WTC11 (cell line): ENCODE measurements at regions not wholly inside any gene's neighbourhood (a gene's known extent, or its start where the extent isn't known, plus 50 kb on each side); places are given as distances from the start of the nearest gene placed in this dataset.
A peak's percentile ranks its signal among the peaks of the same experiment; 100 is the strongest.

Experiments used
- ATAC-seq: fragments of 200-7000 bp; cut with Tn5 transposase; 2 replicates; pipeline ENCODE4 v1.10.0; 2021; ENCODE audit warnings: mild to moderate bottlenecking, moderate library complexity
- CTCF ChIA-PET: fragments of 300-600 bp; sonication (Branson Sonifier 250); formaldehyde crosslinking; loops from one replicate; lab custom pipeline; 2021; ENCODE audit warnings: antibody characterized with exemption; lab: Charles Lee
- POLR2A ChIA-PET: fragments of 350-600 bp; sonication (Branson Sonifier 250); formaldehyde crosslinking; loops from one replicate; lab custom pipeline; 2021; ENCODE audit warnings: antibody characterized with exemption; lab: Charles Lee
- DNase-seq: peaks from one replicate; pipeline ENCODE4 v3.0.0; 2021; ENCODE audit warnings: low spot score
- H3K27ac Mint-ChIP-seq: 2 replicates; pipeline ENCODE4 v1.8.0; 2021; ENCODE audit warnings: mixed read lengths
- H3K27me3 Mint-ChIP-seq: 2 replicates; pipeline ENCODE4 v1.8.0; 2021; ENCODE audit warnings: low read depth, mild to moderate bottlenecking, moderate library complexity, mixed read lengths
- H3K36me3 Mint-ChIP-seq: 2 replicates; pipeline ENCODE4 v1.8.0; 2021; ENCODE audit warnings: mixed read lengths
- H3K4me1 Mint-ChIP-seq: 2 replicates; pipeline ENCODE4 v1.8.0; 2022; ENCODE audit warnings: mixed read lengths
- H3K4me3 Mint-ChIP-seq: 2 replicates; pipeline ENCODE4 v1.8.0; 2021; ENCODE audit warnings: mild to moderate bottlenecking, moderate library complexity, mixed read lengths
- H3K9me3 Mint-ChIP-seq: 2 replicates; pipeline ENCODE4 v1.8.0; 2021; ENCODE audit warnings: mixed read lengths
- ATF1 ChIP-seq: sonication (generic); formaldehyde crosslinking; IDR thresholded peaks from 2 replicates; pipeline ENCODE4 v1.8.1; 2023; ENCODE audit warnings: mild to moderate bottlenecking, moderate library complexity, missing genetic modification reagents
- CBFB ChIP-seq: sonication (generic); formaldehyde crosslinking; IDR thresholded peaks from 2 replicates; pipeline ENCODE4 v1.8.1; 2022; ENCODE audit warnings: mild to moderate bottlenecking, low read depth, missing genetic modification reagents
- CREB1 ChIP-seq: sonication (generic); formaldehyde crosslinking; IDR thresholded peaks from 2 replicates; pipeline ENCODE4 v1.8.0; 2023; ENCODE audit warnings: mild to moderate bottlenecking, missing genetic modification reagents
- HMGA2 ChIP-seq: fragments of 250-450 bp; sonication (Bioruptor Pico); IDR thresholded peaks from 2 replicates; pipeline ENCODE4 v1.4.0; 2021; ENCODE audit warnings: mild to moderate bottlenecking, moderate library complexity
- JAZF1 ChIP-seq: fragments of 250-450 bp; sonication (Bioruptor Pico); IDR thresholded peaks from 2 replicates; pipeline ENCODE4 v1.9.0; 2021; ENCODE audit warnings: moderate library complexity, mild to moderate bottlenecking, inconsistent platforms
- JUN ChIP-seq: sonication (generic); formaldehyde crosslinking; IDR thresholded peaks from 2 replicates; pipeline ENCODE4 v1.8.0; 2023; ENCODE audit warnings: mild to moderate bottlenecking, missing genetic modification reagents
- OVOL2 ChIP-seq: fragments of 250-450 bp; sonication (Bioruptor Pico); IDR thresholded peaks from 2 replicates; pipeline ENCODE4 v1.9.0; 2021; ENCODE audit warnings: mild to moderate bottlenecking, borderline replicate concordance
- PRRX2 ChIP-seq: fragments of 250-450 bp; sonication (Bioruptor Pico); IDR thresholded peaks from 2 replicates; pipeline ENCODE4 v1.8.0; 2021; ENCODE audit warnings: mild to moderate bottlenecking
- RELA ChIP-seq: sonication (generic); formaldehyde crosslinking; IDR thresholded peaks from 2 replicates; pipeline ENCODE4 v1.8.1; 2022; ENCODE audit warnings: missing genetic modification reagents, mild to moderate bottlenecking, borderline replicate concordance
- SOX15 ChIP-seq: fragments of 250-450 bp; sonication (Bioruptor Pico); IDR thresholded peaks from 2 replicates; pipeline ENCODE4 v1.9.0; 2021; ENCODE audit warnings: mild to moderate bottlenecking
- ZNF121 ChIP-seq: sonication (generic); formaldehyde crosslinking; IDR thresholded peaks from 2 replicates; pipeline ENCODE4 v1.8.0; 2023; ENCODE audit warnings: missing genetic modification reagents
- ZNF671 ChIP-seq: fragments of 250-450 bp; sonication (Bioruptor Pico); IDR thresholded peaks from 2 replicates; pipeline ENCODE4 v1.8.0; 2021; ENCODE audit warnings: mild to moderate bottlenecking
- TF ChIP-seq, protein P1 (sequence below): fragments of 250-450 bp; sonication (Bioruptor Pico); IDR thresholded peaks from 2 replicates; pipeline ENCODE4 v1.9.0; 2021; ENCODE audit warnings: mild to moderate bottlenecking, borderline replicate concordance
- TF ChIP-seq, protein P2 (sequence below): sonication (generic); formaldehyde crosslinking; IDR thresholded peaks from 2 replicates; pipeline ENCODE4 v1.8.1; 2023; ENCODE audit warnings: mild to moderate bottlenecking, missing genetic modification reagents, borderline replicate concordance
- TF ChIP-seq, protein P3 (sequence below): fragments of 200-600 bp; IDR thresholded peaks from 2 replicates; pipeline ENCODE4 v1.8.0; 2022; ENCODE audit warnings: antibody characterized with exemption
- TF ChIP-seq, protein P4 (sequence below): sonication (generic); formaldehyde crosslinking; IDR thresholded peaks from 2 replicates; pipeline ENCODE4 v1.8.1; 2023; ENCODE audit warnings: mild to moderate bottlenecking, missing genetic modification reagents
- TF ChIP-seq, protein P5 (sequence below): fragments of 250-450 bp; sonication (Bioruptor Pico); IDR thresholded peaks from 2 replicates; pipeline ENCODE4 v1.8.0; 2021; ENCODE audit warnings: mild to moderate bottlenecking
- TF ChIP-seq, protein P6 (sequence below): sonication (generic); formaldehyde crosslinking; IDR thresholded peaks from 2 replicates; pipeline ENCODE4 v1.8.1; 2022; ENCODE audit warnings: low read depth, mild to moderate bottlenecking, moderate library complexity, missing genetic modification reagents, borderline replicate concordance

DNA sequence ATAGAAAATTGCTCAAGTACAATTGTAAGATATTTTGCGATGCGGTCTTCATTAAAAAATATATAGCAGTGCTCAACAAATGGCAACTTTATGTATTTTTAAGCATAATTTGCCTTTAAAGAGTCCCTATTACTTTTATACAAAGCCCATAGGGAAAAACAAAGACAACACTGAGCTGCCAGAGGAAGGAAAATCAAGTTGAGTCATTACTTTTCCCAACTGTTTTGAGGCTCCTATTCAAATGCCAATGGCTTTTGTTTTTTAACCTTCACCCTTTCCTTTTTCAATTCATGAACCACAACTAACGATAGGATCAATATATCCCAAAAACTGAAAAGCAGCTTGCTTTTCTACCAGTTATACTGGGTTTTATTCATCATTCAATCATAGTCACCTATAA, 157.6 kb upstream of the PLEKHA5 start:
- no peak overlapping the region; the same call in 1 of the 2 replicates for H3K4me3 Mint-ChIP-seq
- H3K9me3 Mint-ChIP-seq: peaks cover 20% of the 10 kb centered on the region
- H3K27me3 Mint-ChIP-seq: no peaks in the 10 kb centered on the region; the same call in 1 of the 2 replicates
- H3K27ac Mint-ChIP-seq: peak overlapping the region; percentile 17
- TF ChIP-seq OVOL2 (CRISPR knock-in tag): no peak
- no peak for TF ChIP-seq JUN (CRISPR knock-in tag)
- peaks cover 15% of the 10 kb centered on the region for H3K36me3 Mint-ChIP-seq
- ChIA-PET CTCF (no interaction called here), POLR2A (no interaction called here)
- ATAC-seq (peak; percentile 41), DNase-seq (no peak)
- H3K4me1 Mint-ChIP-seq: peaks cover 39% of the 10 kb centered on the region

DNA sequence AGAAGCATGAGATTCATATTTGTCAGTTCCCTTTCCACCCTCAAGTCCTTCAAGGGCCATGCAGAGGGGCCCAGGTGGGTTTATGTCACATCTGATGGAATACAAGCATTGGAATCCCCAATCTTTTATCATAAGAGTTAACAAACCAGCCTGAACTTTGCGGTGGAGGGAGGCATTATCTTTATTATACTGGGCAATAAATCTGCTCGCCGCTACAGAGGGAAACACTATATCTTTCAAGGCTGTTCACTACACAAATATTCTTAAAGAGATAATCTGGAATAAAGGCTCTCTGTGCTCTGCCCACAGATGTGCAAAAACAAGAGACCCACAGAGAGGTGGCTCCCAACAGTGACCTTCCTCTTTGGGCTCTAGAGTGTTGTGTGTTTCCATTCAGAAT, 153.6 kb upstream of the PLEKHA5 start:
- POLR2A ChIA-PET: no interaction called here
- H3K36me3 Mint-ChIP-seq: peaks cover 31% of the 10 kb centered on the region
- peaks cover 49% of the 10 kb centered on the region for H3K4me1 Mint-ChIP-seq
- CTCF ChIA-PET: no interaction called here
- ATAC-seq (no peak), DNase-seq (no peak)
- no peak overlapping the region for H3K4me3 Mint-ChIP-seq
- H3K9me3 Mint-ChIP-seq: peaks cover 34% of the 10 kb centered on the region
- TF ChIP-seq, protein P1, sequence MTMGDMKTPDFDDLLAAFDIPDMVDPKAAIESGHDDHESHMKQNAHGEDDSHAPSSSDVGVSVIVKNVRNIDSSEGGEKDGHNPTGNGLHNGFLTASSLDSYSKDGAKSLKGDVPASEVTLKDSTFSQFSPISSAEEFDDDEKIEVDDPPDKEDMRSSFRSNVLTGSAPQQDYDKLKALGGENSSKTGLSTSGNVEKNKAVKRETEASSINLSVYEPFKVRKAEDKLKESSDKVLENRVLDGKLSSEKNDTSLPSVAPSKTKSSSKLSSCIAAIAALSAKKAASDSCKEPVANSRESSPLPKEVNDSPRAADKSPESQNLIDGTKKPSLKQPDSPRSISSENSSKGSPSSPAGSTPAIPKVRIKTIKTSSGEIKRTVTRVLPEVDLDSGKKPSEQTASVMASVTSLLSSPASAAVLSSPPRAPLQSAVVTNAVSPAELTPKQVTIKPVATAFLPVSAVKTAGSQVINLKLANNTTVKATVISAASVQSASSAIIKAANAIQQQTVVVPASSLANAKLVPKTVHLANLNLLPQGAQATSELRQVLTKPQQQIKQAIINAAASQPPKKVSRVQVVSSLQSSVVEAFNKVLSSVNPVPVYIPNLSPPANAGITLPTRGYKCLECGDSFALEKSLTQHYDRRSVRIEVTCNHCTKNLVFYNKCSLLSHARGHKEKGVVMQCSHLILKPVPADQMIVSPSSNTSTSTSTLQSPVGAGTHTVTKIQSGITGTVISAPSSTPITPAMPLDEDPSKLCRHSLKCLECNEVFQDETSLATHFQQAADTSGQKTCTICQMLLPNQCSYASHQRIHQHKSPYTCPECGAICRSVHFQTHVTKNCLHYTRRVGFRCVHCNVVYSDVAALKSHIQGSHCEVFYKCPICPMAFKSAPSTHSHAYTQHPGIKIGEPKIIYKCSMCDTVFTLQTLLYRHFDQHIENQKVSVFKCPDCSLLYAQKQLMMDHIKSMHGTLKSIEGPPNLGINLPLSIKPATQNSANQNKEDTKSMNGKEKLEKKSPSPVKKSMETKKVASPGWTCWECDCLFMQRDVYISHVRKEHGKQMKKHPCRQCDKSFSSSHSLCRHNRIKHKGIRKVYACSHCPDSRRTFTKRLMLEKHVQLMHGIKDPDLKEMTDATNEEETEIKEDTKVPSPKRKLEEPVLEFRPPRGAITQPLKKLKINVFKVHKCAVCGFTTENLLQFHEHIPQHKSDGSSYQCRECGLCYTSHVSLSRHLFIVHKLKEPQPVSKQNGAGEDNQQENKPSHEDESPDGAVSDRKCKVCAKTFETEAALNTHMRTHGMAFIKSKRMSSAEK (CRISPR knock-in tag): no peak
- no peak for TF ChIP-seq JAZF1 (CRISPR knock-in tag)
- no peak for TF ChIP-seq ZNF671 (CRISPR knock-in tag)
- TF ChIP-seq, protein P2, sequence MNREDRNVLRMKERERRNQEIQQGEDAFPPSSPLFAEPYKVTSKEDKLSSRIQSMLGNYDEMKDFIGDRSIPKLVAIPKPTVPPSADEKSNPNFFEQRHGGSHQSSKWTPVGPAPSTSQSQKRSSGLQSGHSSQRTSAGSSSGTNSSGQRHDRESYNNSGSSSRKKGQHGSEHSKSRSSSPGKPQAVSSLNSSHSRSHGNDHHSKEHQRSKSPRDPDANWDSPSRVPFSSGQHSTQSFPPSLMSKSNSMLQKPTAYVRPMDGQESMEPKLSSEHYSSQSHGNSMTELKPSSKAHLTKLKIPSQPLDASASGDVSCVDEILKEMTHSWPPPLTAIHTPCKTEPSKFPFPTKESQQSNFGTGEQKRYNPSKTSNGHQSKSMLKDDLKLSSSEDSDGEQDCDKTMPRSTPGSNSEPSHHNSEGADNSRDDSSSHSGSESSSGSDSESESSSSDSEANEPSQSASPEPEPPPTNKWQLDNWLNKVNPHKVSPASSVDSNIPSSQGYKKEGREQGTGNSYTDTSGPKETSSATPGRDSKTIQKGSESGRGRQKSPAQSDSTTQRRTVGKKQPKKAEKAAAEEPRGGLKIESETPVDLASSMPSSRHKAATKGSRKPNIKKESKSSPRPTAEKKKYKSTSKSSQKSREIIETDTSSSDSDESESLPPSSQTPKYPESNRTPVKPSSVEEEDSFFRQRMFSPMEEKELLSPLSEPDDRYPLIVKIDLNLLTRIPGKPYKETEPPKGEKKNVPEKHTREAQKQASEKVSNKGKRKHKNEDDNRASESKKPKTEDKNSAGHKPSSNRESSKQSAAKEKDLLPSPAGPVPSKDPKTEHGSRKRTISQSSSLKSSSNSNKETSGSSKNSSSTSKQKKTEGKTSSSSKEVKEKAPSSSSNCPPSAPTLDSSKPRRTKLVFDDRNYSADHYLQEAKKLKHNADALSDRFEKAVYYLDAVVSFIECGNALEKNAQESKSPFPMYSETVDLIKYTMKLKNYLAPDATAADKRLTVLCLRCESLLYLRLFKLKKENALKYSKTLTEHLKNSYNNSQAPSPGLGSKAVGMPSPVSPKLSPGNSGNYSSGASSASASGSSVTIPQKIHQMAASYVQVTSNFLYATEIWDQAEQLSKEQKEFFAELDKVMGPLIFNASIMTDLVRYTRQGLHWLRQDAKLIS: no peak
- TF ChIP-seq, protein P3, sequence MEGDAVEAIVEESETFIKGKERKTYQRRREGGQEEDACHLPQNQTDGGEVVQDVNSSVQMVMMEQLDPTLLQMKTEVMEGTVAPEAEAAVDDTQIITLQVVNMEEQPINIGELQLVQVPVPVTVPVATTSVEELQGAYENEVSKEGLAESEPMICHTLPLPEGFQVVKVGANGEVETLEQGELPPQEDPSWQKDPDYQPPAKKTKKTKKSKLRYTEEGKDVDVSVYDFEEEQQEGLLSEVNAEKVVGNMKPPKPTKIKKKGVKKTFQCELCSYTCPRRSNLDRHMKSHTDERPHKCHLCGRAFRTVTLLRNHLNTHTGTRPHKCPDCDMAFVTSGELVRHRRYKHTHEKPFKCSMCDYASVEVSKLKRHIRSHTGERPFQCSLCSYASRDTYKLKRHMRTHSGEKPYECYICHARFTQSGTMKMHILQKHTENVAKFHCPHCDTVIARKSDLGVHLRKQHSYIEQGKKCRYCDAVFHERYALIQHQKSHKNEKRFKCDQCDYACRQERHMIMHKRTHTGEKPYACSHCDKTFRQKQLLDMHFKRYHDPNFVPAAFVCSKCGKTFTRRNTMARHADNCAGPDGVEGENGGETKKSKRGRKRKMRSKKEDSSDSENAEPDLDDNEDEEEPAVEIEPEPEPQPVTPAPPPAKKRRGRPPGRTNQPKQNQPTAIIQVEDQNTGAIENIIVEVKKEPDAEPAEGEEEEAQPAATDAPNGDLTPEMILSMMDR: no peak
- no peak for TF ChIP-seq CBFB (CRISPR knock-in tag)
- H3K27me3 Mint-ChIP-seq: no peaks in the 10 kb centered on the region
- H3K27ac Mint-ChIP-seq: no peak overlapping the region

DNA sequence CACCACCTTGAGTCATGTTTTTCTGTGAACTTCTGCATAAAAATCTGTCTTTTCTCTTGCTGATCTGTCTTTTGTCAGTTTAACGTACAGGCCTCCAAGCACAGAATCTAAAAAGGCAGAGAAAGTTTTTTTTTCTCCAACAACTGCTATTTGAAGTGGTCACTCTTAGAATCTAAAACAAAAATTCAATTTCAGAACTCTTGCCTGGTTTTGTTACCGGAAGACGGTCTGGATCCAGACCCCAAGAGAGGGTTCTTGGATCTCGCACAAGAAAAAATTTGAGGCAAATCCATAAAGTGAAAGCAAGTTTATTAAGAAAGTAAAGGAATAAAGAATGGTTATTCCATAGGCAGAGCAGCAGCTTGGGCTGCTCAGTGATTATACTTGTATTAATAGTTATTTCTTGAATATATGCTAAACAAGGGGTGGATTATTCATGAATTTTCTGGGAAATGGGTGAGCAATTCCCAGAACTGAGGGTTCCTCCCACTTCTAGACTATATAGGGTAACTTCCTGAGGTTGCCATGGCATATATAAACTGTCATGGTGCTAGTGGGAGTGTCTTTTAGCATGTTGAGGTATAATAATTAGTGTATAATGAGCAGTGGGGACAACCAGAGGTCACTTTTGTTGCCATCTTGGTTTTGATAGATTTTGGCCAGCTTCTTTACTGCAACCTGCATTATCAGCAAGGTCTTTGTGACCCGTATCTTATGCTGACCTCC, 150.0 kb upstream of the PLEKHA5 start:
- no peaks in the 10 kb centered on the region for H3K27me3 Mint-ChIP-seq
- DNase-seq (no peak), ATAC-seq (no peak)
- CTCF ChIA-PET: no interaction called here
- peaks cover 45% of the 10 kb centered on the region for H3K4me1 Mint-ChIP-seq
- H3K9me3 Mint-ChIP-seq: peaks cover 44% of the 10 kb centered on the region
- H3K4me3 Mint-ChIP-seq: no peak overlapping the region; the same call in 1 of the 2 replicates
- peak overlapping the region; percentile 33 for H3K27ac Mint-ChIP-seq
- H3K36me3 Mint-ChIP-seq: peaks cover 37% of the 10 kb centered on the region
- POLR2A ChIA-PET: no interaction called here
- TF ChIP-seq ZNF121 (CRISPR knock-in tag) (no peak), PRRX2 (CRISPR knock-in tag) (no peak), RELA (CRISPR knock-in tag) (no peak), SOX15 (no peak), JAZF1 (CRISPR knock-in tag) (no peak), HMGA2 (CRISPR knock-in tag) (no peak), ATF1 (CRISPR knock-in tag) (no peak), CREB1 (CRISPR knock-in tag) (no peak)
- TF ChIP-seq, protein P4, sequence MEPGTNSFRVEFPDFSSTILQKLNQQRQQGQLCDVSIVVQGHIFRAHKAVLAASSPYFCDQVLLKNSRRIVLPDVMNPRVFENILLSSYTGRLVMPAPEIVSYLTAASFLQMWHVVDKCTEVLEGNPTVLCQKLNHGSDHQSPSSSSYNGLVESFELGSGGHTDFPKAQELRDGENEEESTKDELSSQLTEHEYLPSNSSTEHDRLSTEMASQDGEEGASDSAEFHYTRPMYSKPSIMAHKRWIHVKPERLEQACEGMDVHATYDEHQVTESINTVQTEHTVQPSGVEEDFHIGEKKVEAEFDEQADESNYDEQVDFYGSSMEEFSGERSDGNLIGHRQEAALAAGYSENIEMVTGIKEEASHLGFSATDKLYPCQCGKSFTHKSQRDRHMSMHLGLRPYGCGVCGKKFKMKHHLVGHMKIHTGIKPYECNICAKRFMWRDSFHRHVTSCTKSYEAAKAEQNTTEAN: no peak
- TF ChIP-seq, protein P5, sequence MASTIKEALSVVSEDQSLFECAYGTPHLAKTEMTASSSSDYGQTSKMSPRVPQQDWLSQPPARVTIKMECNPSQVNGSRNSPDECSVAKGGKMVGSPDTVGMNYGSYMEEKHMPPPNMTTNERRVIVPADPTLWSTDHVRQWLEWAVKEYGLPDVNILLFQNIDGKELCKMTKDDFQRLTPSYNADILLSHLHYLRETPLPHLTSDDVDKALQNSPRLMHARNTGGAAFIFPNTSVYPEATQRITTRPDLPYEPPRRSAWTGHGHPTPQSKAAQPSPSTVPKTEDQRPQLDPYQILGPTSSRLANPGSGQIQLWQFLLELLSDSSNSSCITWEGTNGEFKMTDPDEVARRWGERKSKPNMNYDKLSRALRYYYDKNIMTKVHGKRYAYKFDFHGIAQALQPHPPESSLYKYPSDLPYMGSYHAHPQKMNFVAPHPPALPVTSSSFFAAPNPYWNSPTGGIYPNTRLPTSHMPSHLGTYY: no peak
- TF ChIP-seq, protein P6, sequence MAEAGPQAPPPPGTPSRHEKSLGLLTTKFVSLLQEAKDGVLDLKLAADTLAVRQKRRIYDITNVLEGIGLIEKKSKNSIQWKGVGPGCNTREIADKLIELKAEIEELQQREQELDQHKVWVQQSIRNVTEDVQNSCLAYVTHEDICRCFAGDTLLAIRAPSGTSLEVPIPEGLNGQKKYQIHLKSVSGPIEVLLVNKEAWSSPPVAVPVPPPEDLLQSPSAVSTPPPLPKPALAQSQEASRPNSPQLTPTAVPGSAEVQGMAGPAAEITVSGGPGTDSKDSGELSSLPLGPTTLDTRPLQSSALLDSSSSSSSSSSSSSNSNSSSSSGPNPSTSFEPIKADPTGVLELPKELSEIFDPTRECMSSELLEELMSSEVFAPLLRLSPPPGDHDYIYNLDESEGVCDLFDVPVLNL: no peak
